CD14-positive monocyte (primary cell): ENCODE measurements at regions not wholly inside any gene's neighbourhood (a gene's known extent, or its start where the extent isn't known, plus 50 kb on each side); places are given as distances from the start of the nearest gene placed in this dataset.

Source experiments
- DNase-seq, 3 donors: peaks; one replicate each; pipeline ENCODE4 v3.0.0-alpha.2; 2011 to 2022
- H2AFZ ChIP-seq: 2 replicates; pipeline ENCODE4 v1.6.0; 2012; ENCODE audit warnings: mild to moderate bottlenecking, low read depth, low read length, inconsistent platforms; ENCODE audit not compliant: insufficient read depth, poor library complexity, severe bottlenecking
- H3K27ac ChIP-seq, 2 donors: 1 replicate in 1 of 2; 2 replicates in 1 of 2; pipeline ENCODE4 v1.5.1; 2012 to 2013; ENCODE audit warnings: low read length in 2 of 2, control low read depth in 1 of 2, inconsistent platforms in 1 of 2, low read depth in 1 of 2, mild to moderate bottlenecking in 1 of 2
- H3K27me3 ChIP-seq, 2 donors: one replicate each; pipeline versions ENCODE4 v1.6.0 to v1.6.1; 2011 to 2013; ENCODE audit warnings: low read length in 2 of 2; ENCODE audit not compliant: control insufficient read depth in 2 of 2, insufficient read depth in 2 of 2
- H3K36me3 ChIP-seq, 2 donors: replicated peaks in 1 of 2; 1 replicate in 1 of 2; 2 replicates in 1 of 2; pipeline versions ENCODE4 v1.5.1 to v1.6.1; 2012 to 2013; ENCODE audit warnings: low read length in 2 of 2, control low read depth in 1 of 2, inconsistent platforms in 1 of 2, mild to moderate bottlenecking in 1 of 2; ENCODE audit not compliant: insufficient read depth in 2 of 2, control insufficient read depth in 1 of 2
- H3K4me1 ChIP-seq, 2 donors: 1 replicate in 1 of 2; 2 replicates in 1 of 2; pipeline versions ENCODE4 v1.5.1 to v1.6.1; 2012 to 2013; ENCODE audit warnings: low read length in 2 of 2, control low read depth in 1 of 2, inconsistent platforms in 1 of 2, mild to moderate bottlenecking in 1 of 2, moderate library complexity in 1 of 2; ENCODE audit not compliant: insufficient read depth in 2 of 2, control insufficient read depth in 1 of 2
- H3K4me2 ChIP-seq: replicated peaks from 2 replicates; pipeline ENCODE3; 2012; ENCODE audit warnings: low read length, moderate library complexity, mild to moderate bottlenecking; ENCODE audit not compliant: poor library complexity, severe bottlenecking; ENCODE audit errors: extremely low read depth
- H3K4me3 ChIP-seq, 3 experiments: fragments of 200-600 bp in 1 of 3; sonication (generic) in 1 of 3; replicated peaks in 1 of 3; 1 replicate in 2 of 3; 2 replicates in 1 of 3; pipeline ENCODE4 v1.5.1; 2011 to 2013; ENCODE audit warnings: low read length in 3 of 3, mild to moderate bottlenecking in 3 of 3, control low read depth in 2 of 3, low read depth in 2 of 3, inconsistent platforms in 1 of 3, moderate library complexity in 1 of 3
- H3K79me2 ChIP-seq: 2 replicates; pipeline ENCODE4 v1.6.0; 2012; ENCODE audit warnings: mild to moderate bottlenecking, control low read depth, inconsistent platforms, low read length, moderate library complexity; ENCODE audit not compliant: insufficient read depth
- H3K9ac ChIP-seq: 2 replicates; pipeline ENCODE4 v1.6.0; 2017; ENCODE audit warnings: low read length, mild to moderate bottlenecking; ENCODE audit not compliant: insufficient read depth, poor library complexity, severe bottlenecking
- H3K9me3 ChIP-seq, 2 donors: replicated peaks in 1 of 2; 1 replicate in 1 of 2; 2 replicates in 1 of 2; pipeline versions ENCODE4 v1.5.1 to v1.6.1; 2012 to 2013; ENCODE audit warnings: low read length in 2 of 2, control low read depth in 1 of 2; ENCODE audit not compliant: control insufficient read depth in 1 of 2, insufficient read depth in 1 of 2
- H4K20me1 ChIP-seq: 2 replicates; pipeline ENCODE4 v1.6.0; 2012; ENCODE audit warnings: mild to moderate bottlenecking, low read length, control low read depth, moderate library complexity; ENCODE audit not compliant: insufficient read depth
- H3K27ac Mint-ChIP-seq, 7 donors: one replicate each; pipeline ENCODE4 v1.8.0; 2020; ENCODE audit warnings: mild to moderate bottlenecking in 7 of 7, mixed read lengths in 7 of 7, moderate library complexity in 6 of 7, inconsistent platforms in 2 of 7
- H3K27me3 Mint-ChIP-seq, 3 donors: one replicate each; pipeline ENCODE4 v1.8.0; 2021 to 2022; ENCODE audit warnings: low read depth in 3 of 3, mild to moderate bottlenecking in 3 of 3, mixed read lengths in 3 of 3, moderate library complexity in 3 of 3, inconsistent platforms in 1 of 3
- H3K36me3 Mint-ChIP-seq, 2 donors: one replicate each; pipeline ENCODE4 v1.8.0; 2020; ENCODE audit warnings: mixed read lengths in 2 of 2, inconsistent platforms in 1 of 2, mild to moderate bottlenecking in 1 of 2
- H3K4me1 Mint-ChIP-seq: one replicate; pipeline ENCODE4 v1.8.0; 2020; ENCODE audit warnings: mild to moderate bottlenecking, mixed read lengths
- H3K4me3 Mint-ChIP-seq, 2 donors: one replicate each; pipeline ENCODE4 v1.8.0; 2020; ENCODE audit warnings: mild to moderate bottlenecking in 2 of 2, mixed read lengths in 2 of 2, moderate library complexity in 1 of 2
- H3K9me3 Mint-ChIP-seq, 7 donors: one replicate each; pipeline ENCODE4 v1.8.0; 2020 to 2022; ENCODE audit warnings: mixed read lengths in 7 of 7, mild to moderate bottlenecking in 6 of 7, moderate library complexity in 6 of 7, inconsistent platforms in 2 of 7
- CTCF ChIP-seq: fragments of 200-600 bp; IDR thresholded peaks from one replicate; pipeline ENCODE4 v1.8.0; 2022; ENCODE audit warnings: antibody characterized with exemption, mild to moderate bottlenecking
- WGBS: methylation state at CpG from one replicate; pipeline ENCODE4 v1.1.5; 2013; ENCODE audit warnings: missing lambda C conversion rate; ENCODE audit not compliant: insufficient coverage; 5-methylcytosine and 5-hydroxymethylcytosine counted together
- intact Hi-C, 2 donors: fragments of 100-400 bp; cut with micrococcal nuclease; formaldehyde crosslinking; loops; one replicate each; pipeline versions ENCODE4 v1.15.0 to v1.15.1; 2023

DNA sequence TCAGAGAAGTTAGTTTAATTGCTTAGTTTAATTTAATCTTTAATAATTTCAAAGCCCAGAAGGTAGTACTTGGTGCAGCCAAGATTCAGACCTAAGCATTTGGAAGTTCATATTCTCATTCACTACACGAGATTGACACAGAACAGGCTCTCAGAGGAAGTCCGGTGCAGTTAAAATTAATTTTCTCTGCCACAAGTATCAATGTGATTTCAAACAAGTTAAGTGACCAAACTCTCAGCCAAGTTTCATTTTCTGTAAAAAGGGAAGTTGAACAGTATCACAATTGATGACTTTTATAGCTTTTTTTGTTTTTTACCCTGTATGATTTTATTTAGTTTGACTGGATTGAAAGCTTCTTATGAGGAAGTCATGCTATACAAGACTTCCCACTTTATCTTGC is 1494.9 kb upstream of the LRRTM3 start:
- H3K27ac Mint-ChIP-seq: no peak overlapping the region
- Histone ChIP-seq H4K20me1 (no peaks in the 10 kb centered on the region), H3K4me2 (no peak overlapping the region), H3K27me3 (no peaks in the 10 kb centered on the region), H3K9ac (no peak overlapping the region), H3K4me3 (no peak overlapping the region), H3K36me3 (no peaks in the 10 kb centered on the region), H3K27ac (no peak overlapping the region), H3K9me3 (peaks cover 0 to 9% of the 10 kb centered on the region in 2 donors), H2AFZ (no peak overlapping the region), H3K79me2 (no peaks in the 10 kb centered on the region), H3K4me1 (no peaks in the 10 kb centered on the region)
- intact Hi-C loops: no loop called here
- H3K4me3 Mint-ChIP-seq: no peak overlapping the region
- peaks cover 0 to 13% (median 2%) of the 10 kb centered on the region in 7 donors for H3K9me3 Mint-ChIP-seq
- no peak for DNase-seq
- H3K27me3 Mint-ChIP-seq: peaks cover 0 to 2% (median 0%) of the 10 kb centered on the region in 3 donors
- WGBS: no CpG with 5 or more reads among the region's 2 CpGs
- TF ChIP-seq CTCF: no peak
- no peaks in the 10 kb centered on the region for H3K36me3 Mint-ChIP-seq
- H3K4me1 Mint-ChIP-seq: no peaks in the 10 kb centered on the region

DNA sequence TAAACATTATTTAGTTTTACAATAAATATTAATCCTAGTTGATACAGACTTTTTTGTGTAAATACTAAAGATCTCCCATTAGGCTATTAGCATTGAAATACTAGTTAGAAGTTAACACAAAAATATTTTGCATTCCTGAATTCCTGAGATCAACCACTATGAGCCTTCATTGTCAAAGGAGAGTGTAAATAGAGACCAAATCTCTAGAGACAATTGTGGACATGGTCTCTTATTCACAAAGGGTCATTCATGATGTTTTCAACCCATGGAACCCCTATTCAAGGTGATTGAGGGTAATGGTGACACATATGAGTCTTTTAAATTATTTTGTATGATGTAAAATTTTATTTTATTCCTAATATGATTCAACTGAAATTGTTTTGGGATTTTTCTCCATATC is 1454.8 kb upstream of the LRRTM3 start:
- H3K4me3 ChIP-seq: no peak overlapping the region
- peaks cover 0 to 2% (median 1%) of the 10 kb centered on the region in 3 donors for H3K27me3 Mint-ChIP-seq
- no peaks in the 10 kb centered on the region for H3K4me1 ChIP-seq
- H3K9ac ChIP-seq: no peak overlapping the region
- peaks cover 0 to 19% (median 5%) of the 10 kb centered on the region in 7 donors for H3K9me3 Mint-ChIP-seq
- peaks cover 9 to 15% of the 10 kb centered on the region in 2 donors for H3K9me3 ChIP-seq
- no peak overlapping the region for H3K27ac ChIP-seq
- no peak overlapping the region for H2AFZ ChIP-seq
- intact Hi-C loops: no loop called here
- no peaks in the 10 kb centered on the region for H4K20me1 ChIP-seq
- H3K27me3 ChIP-seq: no peaks in the 10 kb centered on the region
- no peaks in the 10 kb centered on the region for H3K79me2 ChIP-seq
- no peaks in the 10 kb centered on the region for H3K36me3 Mint-ChIP-seq
- no peak overlapping the region for H3K4me3 Mint-ChIP-seq
- no peak overlapping the region for H3K27ac Mint-ChIP-seq
- no peak overlapping the region for H3K4me2 ChIP-seq
- H3K36me3 ChIP-seq: no peaks in the 10 kb centered on the region
- no peaks in the 10 kb centered on the region for H3K4me1 Mint-ChIP-seq
- DNase-seq: no peak
- TF ChIP-seq CTCF: no peak
